Type B pancreatic cell (in vitro differentiated cells): ENCODE measurements at regions not wholly inside any gene's neighbourhood (a gene's known extent, or its start where the extent isn't known, plus 50 kb on each side); places are given as distances from the start of the nearest gene placed in this dataset.

Experiments
- DNase-seq: peaks from one replicate; pipeline ENCODE4 v3.0.0; 2021; ENCODE audit warnings: mixed read lengths; ENCODE audit not compliant: unreplicated experiment; ENCODE audit errors: extremely low spot score
- H3K27ac Mint-ChIP-seq: 2 replicates; pipeline ENCODE4 v1.8.0; 2021; ENCODE audit warnings: mild to moderate bottlenecking, mixed read lengths
- H3K27me3 Mint-ChIP-seq: 2 replicates; pipeline ENCODE4 v1.8.0; 2021; ENCODE audit warnings: mixed read lengths
- H3K36me3 Mint-ChIP-seq: 2 replicates; pipeline ENCODE4 v1.8.0; 2021; ENCODE audit warnings: mixed read lengths
- H3K4me1 Mint-ChIP-seq: one replicate; pipeline ENCODE4 v1.8.0; 2021; ENCODE audit warnings: mixed read lengths; ENCODE audit not compliant: unreplicated experiment
- H3K4me3 Mint-ChIP-seq: 2 replicates; pipeline ENCODE4 v1.8.0; 2021; ENCODE audit warnings: mild to moderate bottlenecking, mixed read lengths
- H3K9me3 Mint-ChIP-seq: 2 replicates; pipeline ENCODE4 v1.8.0; 2021; ENCODE audit warnings: mixed read lengths
- TF ChIP-seq, protein P1 (sequence below): fragments of 200-600 bp; sonication (generic); conservative IDR thresholded peaks from 2 replicates; pipeline ENCODE4 v1.5.0; 2021; ENCODE audit warnings: antibody characterized with exemption, mild to moderate bottlenecking

- no peak for DNase-seq
- Mint-ChIP-seq H3K36me3 (no peaks in the 10 kb centered on the region), H3K9me3 (no peaks in the 10 kb centered on the region), H3K4me3 (no peak overlapping the region), H3K27me3 (peaks cover 3% of the 10 kb centered on the region), H3K4me1 (peaks cover 15% of the 10 kb centered on the region), H3K27ac (no peak overlapping the region)
- TF ChIP-seq, protein P1, sequence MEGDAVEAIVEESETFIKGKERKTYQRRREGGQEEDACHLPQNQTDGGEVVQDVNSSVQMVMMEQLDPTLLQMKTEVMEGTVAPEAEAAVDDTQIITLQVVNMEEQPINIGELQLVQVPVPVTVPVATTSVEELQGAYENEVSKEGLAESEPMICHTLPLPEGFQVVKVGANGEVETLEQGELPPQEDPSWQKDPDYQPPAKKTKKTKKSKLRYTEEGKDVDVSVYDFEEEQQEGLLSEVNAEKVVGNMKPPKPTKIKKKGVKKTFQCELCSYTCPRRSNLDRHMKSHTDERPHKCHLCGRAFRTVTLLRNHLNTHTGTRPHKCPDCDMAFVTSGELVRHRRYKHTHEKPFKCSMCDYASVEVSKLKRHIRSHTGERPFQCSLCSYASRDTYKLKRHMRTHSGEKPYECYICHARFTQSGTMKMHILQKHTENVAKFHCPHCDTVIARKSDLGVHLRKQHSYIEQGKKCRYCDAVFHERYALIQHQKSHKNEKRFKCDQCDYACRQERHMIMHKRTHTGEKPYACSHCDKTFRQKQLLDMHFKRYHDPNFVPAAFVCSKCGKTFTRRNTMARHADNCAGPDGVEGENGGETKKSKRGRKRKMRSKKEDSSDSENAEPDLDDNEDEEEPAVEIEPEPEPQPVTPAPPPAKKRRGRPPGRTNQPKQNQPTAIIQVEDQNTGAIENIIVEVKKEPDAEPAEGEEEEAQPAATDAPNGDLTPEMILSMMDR: no peak
Observed at GRCh38 chr2:64914735-64915509, 74.3 kb upstream of the SLC1A4 start.

DNA sequence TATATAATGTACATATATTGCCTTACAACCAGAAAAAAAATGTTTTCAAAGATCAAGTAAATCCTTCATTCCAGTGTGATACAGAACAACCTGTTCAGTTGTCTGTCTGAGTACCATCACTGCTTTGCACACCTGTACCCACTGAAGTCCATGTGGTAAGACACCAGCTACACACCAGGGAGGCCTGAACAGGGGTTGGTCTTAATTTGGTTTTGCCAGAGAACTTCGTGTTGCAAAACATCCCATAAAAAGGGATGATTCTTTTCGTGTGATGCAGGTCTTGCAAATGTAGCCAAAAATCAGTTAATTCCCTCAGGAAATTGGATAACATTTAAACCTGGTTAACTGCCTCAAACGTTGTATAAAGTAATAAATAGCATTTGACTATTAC, 73.7 kb upstream of the SLC1A4 start:
- DNase-seq: no peak
- Mint-ChIP-seq H3K27ac (no peak overlapping the region), H3K27me3 (peaks cover 3% of the 10 kb centered on the region), H3K4me1 (peaks cover 15% of the 10 kb centered on the region), H3K4me3 (no peak overlapping the region), H3K9me3 (no peaks in the 10 kb centered on the region), H3K36me3 (no peaks in the 10 kb centered on the region)
- TF ChIP-seq, protein P1: no peak

GRCh38 chr2:64918220-64918886, 70.8 kb upstream of the SLC1A4 start:
- Mint-ChIP-seq H3K27me3 (peaks cover 3% of the 10 kb centered on the region), H3K36me3 (no peaks in the 10 kb centered on the region), H3K4me1 (peaks cover 13% of the 10 kb centered on the region), H3K4me3 (peak overlapping the region; percentile 88), H3K27ac (peak overlapping the region; percentile 78), H3K9me3 (no peaks in the 10 kb centered on the region)
- TF ChIP-seq, protein P1: no peak
- no peak for DNase-seq

- H3K36me3 Mint-ChIP-seq: no peaks in the 10 kb centered on the region
- TF ChIP-seq, protein P1: no peak
- no peak for DNase-seq
- no peaks in the 10 kb centered on the region for H3K27me3 Mint-ChIP-seq
- no peak overlapping the region for H3K4me3 Mint-ChIP-seq
- H3K9me3 Mint-ChIP-seq: no peaks in the 10 kb centered on the region
- peaks cover 11% of the 10 kb centered on the region for H3K4me1 Mint-ChIP-seq
- no peak overlapping the region for H3K27ac Mint-ChIP-seq
Observed at GRCh38 chr2:64919261-64919660, 69.9 kb upstream of the SLC1A4 start.

DNA sequence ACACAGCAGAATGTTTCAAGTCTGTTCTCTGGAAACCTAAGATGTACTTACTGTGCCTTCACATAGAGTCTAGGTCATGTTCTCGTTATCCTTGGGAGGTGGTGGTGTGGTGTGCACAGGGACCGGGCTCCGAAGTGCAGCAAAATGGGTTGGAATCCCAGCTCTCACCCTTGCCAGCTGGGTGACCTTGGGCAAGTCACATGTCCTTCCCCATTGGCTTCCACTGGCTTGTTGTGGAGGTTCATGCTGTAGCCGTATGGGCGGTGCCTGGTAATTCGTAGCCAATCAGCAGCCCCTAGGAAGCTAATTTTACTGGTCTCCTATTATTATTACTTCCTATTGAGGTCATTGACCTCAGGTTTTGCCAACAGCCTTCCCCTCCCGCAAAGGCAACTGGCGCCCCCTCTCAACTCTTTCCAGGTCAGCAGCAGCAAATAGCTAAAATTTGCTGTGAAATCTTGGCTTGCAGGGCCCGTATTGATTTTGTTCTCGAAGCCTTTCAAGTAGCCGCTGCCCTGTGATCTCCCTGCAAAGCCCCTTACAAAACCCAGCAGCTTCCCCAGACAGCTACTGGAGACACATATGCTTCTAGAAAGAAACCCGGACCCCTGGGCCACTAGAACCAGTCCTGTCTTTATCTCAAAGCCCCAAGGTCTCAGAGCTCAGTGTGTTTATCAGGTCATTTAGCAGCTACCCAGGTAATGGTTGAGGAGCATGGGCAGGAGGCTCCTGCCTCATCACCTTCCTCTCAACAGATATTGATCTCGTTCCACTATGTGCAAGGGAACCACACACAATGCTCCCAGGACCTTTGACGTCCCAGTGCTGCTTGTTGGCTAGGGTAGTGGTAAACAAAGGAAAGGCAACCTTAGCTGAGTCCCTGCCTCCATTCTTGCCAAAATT, 66.5 kb upstream of the SLC1A4 start:
- no peak for DNase-seq
- TF ChIP-seq, protein P1: no peak
- H3K27me3 Mint-ChIP-seq: no peaks in the 10 kb centered on the region
- H3K27ac Mint-ChIP-seq: no peak overlapping the region
- peaks cover 2% of the 10 kb centered on the region for H3K4me1 Mint-ChIP-seq
- no peaks in the 10 kb centered on the region for H3K36me3 Mint-ChIP-seq
- no peak overlapping the region for H3K4me3 Mint-ChIP-seq
- H3K9me3 Mint-ChIP-seq: peaks cover 9% of the 10 kb centered on the region
